ENCODE measurements at regions not wholly inside any gene's neighbourhood (a gene's known extent, or its start where the extent isn't known, plus 50 kb on each side); places are given as distances from the start of the nearest gene placed in this dataset.

- no peaks in the 10 kb centered on the region for H3K9me3 ChIP-seq (ENCODE audit: insufficient read depth, low read depth, low read length)
- H3K4me1 ChIP-seq (ENCODE audit: insufficient read depth, low read length), result no peaks in the 10 kb centered on the region; the same call in none of the 2 replicates
- no peaks in the 10 kb centered on the region for H3K27me3 ChIP-seq (ENCODE audit: insufficient read depth, low read length)
- no peak overlapping the region for H3K9ac ChIP-seq (ENCODE audit: low read depth, low read length)
- 95% methylated on average over 5 of the region's 5 CpGs for WGBS
- no peak overlapping the region for H3K27ac ChIP-seq (ENCODE audit: low read depth, low read length)
- H3K4me3 ChIP-seq (ENCODE audit: low read length), result no peak overlapping the region
- H3K36me3 ChIP-seq (ENCODE audit: insufficient read depth, low read length), result no peaks in the 10 kb centered on the region
These were observed 135.5 kb downstream of the CEMIP2 start for GRCh38 chr9:71632776-71633175.

GRCh38 chr9:71630377-71630995, 137.8 kb downstream of the CEMIP2 start:
- no peaks in the 10 kb centered on the region; the same call in none of the 2 replicates for H3K4me1 ChIP-seq (ENCODE audit: insufficient read depth, low read length)
- H3K27ac ChIP-seq (ENCODE audit: low read depth, low read length), result no peak overlapping the region

GRCh38 chr9:71629578-71630215, 138.6 kb downstream of the CEMIP2 start:
- no peak overlapping the region for H3K27ac ChIP-seq (ENCODE audit: low read depth, low read length)
- H3K9me3 ChIP-seq (ENCODE audit: insufficient read depth, low read depth, low read length), result no peaks in the 10 kb centered on the region
- H3K4me1 ChIP-seq (ENCODE audit: insufficient read depth, low read length), result no peaks in the 10 kb centered on the region; the same call in none of the 2 replicates
- H3K36me3 ChIP-seq (ENCODE audit: insufficient read depth, low read length), result no peaks in the 10 kb centered on the region
- WGBS, result 56% methylated on average over 3 of the region's 3 CpGs
- H3K27me3 ChIP-seq (ENCODE audit: insufficient read depth, low read length), result no peaks in the 10 kb centered on the region
- no peak overlapping the region for H3K4me3 ChIP-seq (ENCODE audit: low read length)
- H3K9ac ChIP-seq (ENCODE audit: low read depth, low read length), result no peak overlapping the region

More at GRCh38 chr9:71630377-71630995, 137.8 kb downstream of the CEMIP2 start:
- Histone ChIP-seq H3K9me3 (ENCODE audit: insufficient read depth, low read depth, low read length) (no peaks in the 10 kb centered on the region), H3K36me3 (ENCODE audit: insufficient read depth, low read length) (no peaks in the 10 kb centered on the region), H3K9ac (ENCODE audit: low read depth, low read length) (no peak overlapping the region), H3K27me3 (ENCODE audit: insufficient read depth, low read length) (no peaks in the 10 kb centered on the region), H3K4me3 (ENCODE audit: low read length) (no peak overlapping the region)
- 89% methylated on average over 3 of the region's 3 CpGs for WGBS

GRCh38 chr9:71628247-71628646, 140.1 kb downstream of the CEMIP2 start:
- Histone ChIP-seq H3K9me3 (ENCODE audit: insufficient read depth, low read depth, low read length) (no peaks in the 10 kb centered on the region), H3K27me3 (ENCODE audit: insufficient read depth, low read length) (no peaks in the 10 kb centered on the region), H3K4me1 (ENCODE audit: insufficient read depth, low read length) (no peaks in the 10 kb centered on the region; the same call in none of the 2 replicates), H3K4me3 (ENCODE audit: low read length) (no peak overlapping the region), H3K9ac (ENCODE audit: low read depth, low read length) (no peak overlapping the region), H3K27ac (ENCODE audit: low read depth, low read length) (no peak overlapping the region), H3K36me3 (ENCODE audit: insufficient read depth, low read length) (no peaks in the 10 kb centered on the region)
- 95% methylated on average over 3 of the region's 3 CpGs for WGBS

- no peak overlapping the region for H3K27ac ChIP-seq (ENCODE audit: low read depth, low read length)
- 100% methylated on average over 1 of the region's 1 CpG for WGBS
These were observed 140.8 kb downstream of the CEMIP2 start for GRCh38 chr9:71627537-71627936.

GRCh38 chr9:71626395-71626794, 141.9 kb downstream of the CEMIP2 start:
- Histone ChIP-seq H3K27me3 (ENCODE audit: insufficient read depth, low read length) (no peaks in the 10 kb centered on the region), H3K4me3 (ENCODE audit: low read length) (no peak overlapping the region), H3K9ac (ENCODE audit: low read depth, low read length) (no peak overlapping the region), H3K27ac (ENCODE audit: low read depth, low read length) (no peak overlapping the region), H3K4me1 (ENCODE audit: insufficient read depth, low read length) (no peaks in the 10 kb centered on the region; the same call in none of the 2 replicates), H3K36me3 (ENCODE audit: insufficient read depth, low read length) (no peaks in the 10 kb centered on the region), H3K9me3 (ENCODE audit: insufficient read depth, low read depth, low read length) (no peaks in the 10 kb centered on the region)
- WGBS, result 86% methylated on average over 1 of the region's 1 CpG

More at GRCh38 chr9:71627537-71627936, 140.8 kb downstream of the CEMIP2 start:
- no peaks in the 10 kb centered on the region; the same call in none of the 2 replicates for H3K4me1 ChIP-seq (ENCODE audit: insufficient read depth, low read length)
- no peaks in the 10 kb centered on the region for H3K36me3 ChIP-seq (ENCODE audit: insufficient read depth, low read length)
- no peaks in the 10 kb centered on the region for H3K27me3 ChIP-seq (ENCODE audit: insufficient read depth, low read length)
- H3K4me3 ChIP-seq (ENCODE audit: low read length), result no peak overlapping the region
- no peak overlapping the region for H3K9ac ChIP-seq (ENCODE audit: low read depth, low read length)
- no peaks in the 10 kb centered on the region for H3K9me3 ChIP-seq (ENCODE audit: insufficient read depth, low read depth, low read length)

GRCh38 chr9:71624728-71625127, 143.6 kb downstream of the CEMIP2 start:
- no peak overlapping the region for H3K27ac ChIP-seq (ENCODE audit: low read depth, low read length)
- 97% methylated on average over 3 of the region's 3 CpGs for WGBS
- no peak overlapping the region for H3K4me3 ChIP-seq (ENCODE audit: low read length)
- H3K9ac ChIP-seq (ENCODE audit: low read depth, low read length), result no peak overlapping the region
- H3K4me1 ChIP-seq (ENCODE audit: insufficient read depth, low read length), result no peaks in the 10 kb centered on the region; the same call in 1 of the 2 replicates
- H3K27me3 ChIP-seq (ENCODE audit: insufficient read depth, low read length), result no peaks in the 10 kb centered on the region
- H3K36me3 ChIP-seq (ENCODE audit: insufficient read depth, low read length), result no peaks in the 10 kb centered on the region
- no peaks in the 10 kb centered on the region for H3K9me3 ChIP-seq (ENCODE audit: insufficient read depth, low read depth, low read length)

GRCh38 chr9:71620746-71621145, 147.6 kb downstream of the CEMIP2 start:
- no peaks in the 10 kb centered on the region for H3K27me3 ChIP-seq (ENCODE audit: insufficient read depth, low read length)
- no peak overlapping the region for H3K27ac ChIP-seq (ENCODE audit: low read depth, low read length)
- H3K9me3 ChIP-seq (ENCODE audit: insufficient read depth, low read depth, low read length), result peaks cover 8% of the 10 kb centered on the region; the same call in 1 of the 2 replicates
- H3K4me3 ChIP-seq (ENCODE audit: low read length), result no peak overlapping the region
- H3K4me1 ChIP-seq (ENCODE audit: insufficient read depth, low read length), result no peaks in the 10 kb centered on the region
- no peaks in the 10 kb centered on the region for H3K36me3 ChIP-seq (ENCODE audit: insufficient read depth, low read length)
- no CpG with 5 or more reads among the region's 1 CpG for WGBS
- no peak overlapping the region for H3K9ac ChIP-seq (ENCODE audit: low read depth, low read length)

- H3K9ac ChIP-seq (ENCODE audit: low read depth, low read length), result no peak overlapping the region
- no peaks in the 10 kb centered on the region for H3K27me3 ChIP-seq (ENCODE audit: insufficient read depth, low read length)
- no peak overlapping the region for H3K27ac ChIP-seq (ENCODE audit: low read depth, low read length)
- H3K9me3 ChIP-seq (ENCODE audit: insufficient read depth, low read depth, low read length), result peaks cover 8% of the 10 kb centered on the region; the same call in 1 of the 2 replicates
- H3K36me3 ChIP-seq (ENCODE audit: insufficient read depth, low read length), result no peaks in the 10 kb centered on the region
- no peaks in the 10 kb centered on the region for H3K4me1 ChIP-seq (ENCODE audit: insufficient read depth, low read length)
- WGBS, result 97% methylated on average over 2 of the region's 2 CpGs
- no peak overlapping the region for H3K4me3 ChIP-seq (ENCODE audit: low read length)
These were observed 148.0 kb downstream of the CEMIP2 start for GRCh38 chr9:71620331-71620730.

- Histone ChIP-seq H3K9me3 (ENCODE audit: insufficient read depth, low read depth, low read length) (peaks cover 8% of the 10 kb centered on the region; the same call in 1 of the 2 replicates), H3K4me3 (ENCODE audit: low read length) (no peak overlapping the region), H3K27me3 (ENCODE audit: insufficient read depth, low read length) (no peaks in the 10 kb centered on the region), H3K4me1 (ENCODE audit: insufficient read depth, low read length) (no peaks in the 10 kb centered on the region), H3K36me3 (ENCODE audit: insufficient read depth, low read length) (no peaks in the 10 kb centered on the region), H3K9ac (ENCODE audit: low read depth, low read length) (no peak overlapping the region), H3K27ac (ENCODE audit: low read depth, low read length) (no peak overlapping the region)
- 75% methylated on average over 2 of the region's 2 CpGs for WGBS
These were observed 148.4 kb downstream of the CEMIP2 start for GRCh38 chr9:71619926-71620325.

GRCh38 chr9:71614409-71615010, 153.8 kb downstream of the CEMIP2 start:
- peaks cover 25% of the 10 kb centered on the region for H3K9me3 ChIP-seq (ENCODE audit: insufficient read depth, low read depth, low read length)
- H3K4me1 ChIP-seq (ENCODE audit: insufficient read depth, low read length), result peaks cover 3% of the 10 kb centered on the region
- no peak overlapping the region for H3K9ac ChIP-seq (ENCODE audit: low read depth, low read length)
- H3K27ac ChIP-seq (ENCODE audit: low read depth, low read length), result no peak overlapping the region
- 89% methylated on average over 3 of the region's 3 CpGs for WGBS
- H3K36me3 ChIP-seq (ENCODE audit: insufficient read depth, low read length), result no peaks in the 10 kb centered on the region
- no peak overlapping the region for H3K4me3 ChIP-seq (ENCODE audit: low read length)
- H3K27me3 ChIP-seq (ENCODE audit: insufficient read depth, low read length), result no peaks in the 10 kb centered on the region

Measured in HUES64 (cell line).